ENCODE measurements at regions not wholly inside any gene's neighbourhood (a gene's known extent, or its start where the extent isn't known, plus 50 kb on each side); places are given as distances from the start of the nearest gene placed in this dataset.

- no peak for TF ChIP-seq EZH2 (IDR thresholded peaks at IDR 0.05; ENCODE audit: insufficient read depth, poor library complexity, severe bottlenecking)
- TF ChIP-seq EZH2phosphoT487 (IDR thresholded peaks at IDR 0.05; ENCODE audit: insufficient read depth, low read depth) = no peak
Measured at GRCh38 chr12:108019862-108020261, 109.2 kb upstream of the WSCD2 start.

All from GM23248 (cell line).